Caco-2 (cell line): ENCODE measurements at regions not wholly inside any gene's neighbourhood (a gene's known extent, or its start where the extent isn't known, plus 50 kb on each side); places are given as distances from the start of the nearest gene placed in this dataset.

Source experiments
- BruUV-seq: library from RNA; stranded (reverse); fragments of 400-500 nt; replicated peaks from 2 replicates; lab custom pipeline; 2021; lab: Mats Ljungman, UMichigan
- CTCF ChIA-PET: fragments of 300-600 bp; sonication (Branson Sonifier 250); formaldehyde crosslinking; loops from one replicate; lab custom pipeline; 2022; ENCODE audit warnings: antibody characterized with exemption; lab: Charles Lee
- POLR2A ChIA-PET: fragments of 300-600 bp; sonication (Branson Sonifier 250); formaldehyde crosslinking; loops from one replicate; lab custom pipeline; 2022; ENCODE audit warnings: antibody characterized with exemption; lab: Charles Lee
- DNase-seq, 2 experiments: peaks; one replicate each; pipeline versions ENCODE4 v3.0.0 to v3.0.0-alpha.2; 2020 to 2022
- H3K27me3 ChIP-seq: replicated peaks from 2 replicates; pipeline ENCODE4 v1.6.0; 2011; ENCODE audit warnings: low read length; ENCODE audit not compliant: control insufficient read depth, insufficient read depth
- H3K36me3 ChIP-seq: 2 replicates; pipeline ENCODE4 v1.5.1; 2011; ENCODE audit warnings: low read length; ENCODE audit not compliant: control insufficient read depth, insufficient read depth
- H3K4me1 ChIP-seq: fragments of 250-450 bp; sonication (Bioruptor Pico); 2 replicates; pipeline ENCODE4 v1.5.1; 2020; ENCODE audit warnings: mild to moderate bottlenecking
- H3K4me3 ChIP-seq: 2 replicates; pipeline ENCODE4 v1.5.1; 2011; ENCODE audit warnings: low read depth, mild to moderate bottlenecking, control low read depth, low read length
- H3K9me3 ChIP-seq: fragments of 250-450 bp; sonication (Bioruptor Pico); 2 replicates; pipeline ENCODE4 v1.5.1; 2020; ENCODE audit warnings: mild to moderate bottlenecking, moderate library complexity
- H3K27ac Mint-ChIP-seq: one replicate; pipeline ENCODE4 v1.8.0; 2022; ENCODE audit warnings: mixed read lengths; ENCODE audit not compliant: unreplicated experiment
- H3K27me3 Mint-ChIP-seq: one replicate; pipeline ENCODE4 v1.8.0; 2022; ENCODE audit warnings: mixed read lengths; ENCODE audit not compliant: insufficient read depth, unreplicated experiment
- H3K36me3 Mint-ChIP-seq: one replicate; pipeline ENCODE4 v1.8.0; 2022; ENCODE audit warnings: mild to moderate bottlenecking, mixed read lengths; ENCODE audit not compliant: insufficient read depth, unreplicated experiment
- H3K4me1 Mint-ChIP-seq: one replicate; pipeline ENCODE4 v1.8.0; 2022; ENCODE audit warnings: low read depth, mixed read lengths; ENCODE audit not compliant: unreplicated experiment
- H3K4me3 Mint-ChIP-seq: one replicate; pipeline ENCODE4 v1.8.0; 2022; ENCODE audit warnings: mild to moderate bottlenecking, moderate library complexity, mixed read lengths; ENCODE audit not compliant: unreplicated experiment
- H3K9me3 Mint-ChIP-seq: one replicate; pipeline ENCODE4 v1.8.0; 2022; ENCODE audit warnings: mixed read lengths; ENCODE audit not compliant: unreplicated experiment
- CTCF ChIP-seq, 2 experiments: fragments of 200-600 bp in 1 of 2; IDR thresholded peaks; 1 replicate in 1 of 2; 2 replicates in 1 of 2; pipeline versions ENCODE4 v1.5.1 to v1.8.0; 2011 to 2022; ENCODE audit warnings: antibody characterized with exemption in 1 of 2, control low read depth in 1 of 2, inconsistent platforms in 1 of 2, low read depth in 1 of 2, low read length in 1 of 2, mild to moderate bottlenecking in 1 of 2, moderate library complexity in 1 of 2; ENCODE audit not compliant: insufficient read depth in 1 of 2, severe bottlenecking in 1 of 2, unreplicated experiment in 1 of 2
- intact Hi-C: fragments of 100-400 bp; cut with micrococcal nuclease; formaldehyde crosslinking; loops from one replicate; pipeline ENCODE4 v1.10.0; 2022; ENCODE audit not compliant: unreplicated experiment

- no TSS peak for BruUV-seq
- POLR2A ChIA-PET, result no interaction called here
- DNase-seq, result no peak
- H3K9me3 Mint-ChIP-seq, result no peaks in the 10 kb centered on the region
- H3K36me3 Mint-ChIP-seq, result no peaks in the 10 kb centered on the region
- H3K4me1 ChIP-seq, result no peaks in the 10 kb centered on the region
- no peaks in the 10 kb centered on the region for H3K27me3 ChIP-seq
- H3K27me3 Mint-ChIP-seq, result peaks cover 22% of the 10 kb centered on the region
- CTCF ChIA-PET, result no interaction called here
- no peak for TF ChIP-seq CTCF (IDR thresholded peaks at IDR 0.05; ENCODE audit: insufficient read depth in 1 of 2, low read depth in 1 of 2, low read length in 1 of 2, severe bottlenecking in 1 of 2, unreplicated experiment in 1 of 2)
- no peak overlapping the region for H3K4me3 Mint-ChIP-seq
- no peaks in the 10 kb centered on the region for H3K36me3 ChIP-seq
- no peak overlapping the region for H3K27ac Mint-ChIP-seq
- H3K4me1 Mint-ChIP-seq, result no peaks in the 10 kb centered on the region
- intact Hi-C loops, result no loop called here
- no peaks in the 10 kb centered on the region for H3K9me3 ChIP-seq
- no peak overlapping the region for H3K4me3 ChIP-seq
Measured at GRCh38 chr13:111902726-111903125, 164.2 kb upstream of the SOX1 start.

GRCh38 chr13:111903143-111903542 lies 163.8 kb upstream of the SOX1 start:
- Histone ChIP-seq H3K4me3 (no peak overlapping the region), H3K36me3 (no peaks in the 10 kb centered on the region), H3K27me3 (no peaks in the 10 kb centered on the region), H3K4me1 (no peaks in the 10 kb centered on the region), H3K9me3 (no peaks in the 10 kb centered on the region)
- no peak overlapping the region for H3K4me3 Mint-ChIP-seq
- no peaks in the 10 kb centered on the region for H3K36me3 Mint-ChIP-seq
- no peak for DNase-seq
- POLR2A ChIA-PET, result no interaction called here
- peaks cover 23% of the 10 kb centered on the region for H3K27me3 Mint-ChIP-seq
- no peak overlapping the region for H3K27ac Mint-ChIP-seq
- no TSS peak for BruUV-seq
- CTCF ChIA-PET, result no interaction called here
- TF ChIP-seq CTCF (IDR thresholded peaks at IDR 0.05; ENCODE audit: insufficient read depth in 1 of 2, low read depth in 1 of 2, low read length in 1 of 2, severe bottlenecking in 1 of 2, unreplicated experiment in 1 of 2), result no peak
- intact Hi-C loops, result no loop called here
- H3K4me1 Mint-ChIP-seq, result no peaks in the 10 kb centered on the region
- no peaks in the 10 kb centered on the region for H3K9me3 Mint-ChIP-seq

DNA sequence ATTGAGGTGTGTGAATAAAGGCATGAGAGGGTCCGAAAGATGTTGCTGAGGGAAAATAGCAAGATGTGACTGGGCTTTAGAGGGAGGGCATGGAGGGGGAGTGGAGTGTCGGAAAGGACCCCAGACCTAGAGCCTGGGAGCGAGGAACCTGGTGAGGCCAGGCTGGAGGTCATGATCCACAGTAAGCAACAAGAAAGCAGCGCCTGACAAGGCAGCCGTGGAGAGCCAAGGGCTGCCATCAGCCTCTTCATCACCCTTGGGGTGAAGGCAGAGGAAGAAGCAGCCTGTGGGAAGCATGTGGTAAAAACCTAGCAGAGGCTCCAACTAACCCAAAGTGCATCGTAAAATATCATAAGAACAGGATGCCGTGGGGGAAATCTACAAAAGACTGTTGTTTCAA lies 162.8 kb upstream of the SOX1 start:
- no peaks in the 10 kb centered on the region for H3K9me3 Mint-ChIP-seq
- H3K27ac Mint-ChIP-seq, result no peak overlapping the region
- no peaks in the 10 kb centered on the region for H3K4me1 Mint-ChIP-seq
- no peak overlapping the region for H3K4me3 Mint-ChIP-seq
- no TSS peak for BruUV-seq
- no peaks in the 10 kb centered on the region for H3K36me3 Mint-ChIP-seq
- Histone ChIP-seq H3K4me3 (no peak overlapping the region), H3K36me3 (no peaks in the 10 kb centered on the region), H3K27me3 (no peaks in the 10 kb centered on the region), H3K4me1 (no peaks in the 10 kb centered on the region), H3K9me3 (no peaks in the 10 kb centered on the region)
- POLR2A ChIA-PET, result no interaction called here
- intact Hi-C loops, result no loop called here
- peak in 1 of 2 experiments; percentile 8 for DNase-seq
- CTCF ChIA-PET, result no interaction called here
- TF ChIP-seq CTCF (IDR thresholded peaks at IDR 0.05; ENCODE audit: insufficient read depth in 1 of 2, low read depth in 1 of 2, low read length in 1 of 2, severe bottlenecking in 1 of 2, unreplicated experiment in 1 of 2), result no peak
- H3K27me3 Mint-ChIP-seq, result peaks cover 23% of the 10 kb centered on the region
